Neural cell (in vitro differentiated cells): ENCODE measurements at regions not wholly inside any gene's neighbourhood (a gene's known extent, or its start where the extent isn't known, plus 50 kb on each side); places are given as distances from the start of the nearest gene placed in this dataset.

Experiments used
- EZH2 ChIP-seq: fragments of 200-600, 300-800 bp; shearing (Covaris generic), sonication (generic); IDR thresholded peaks from 2 replicates; pipeline ENCODE4 v1.6.1; 2014; ENCODE audit warnings: antibody characterized with exemption, low read length, borderline replicate concordance, mild to moderate bottlenecking; ENCODE audit not compliant: insufficient read depth, poor library complexity, severe bottlenecking
- MXI1 ChIP-seq: fragments of 450-650 bp; conservative IDR thresholded peaks from 2 replicates; pipeline ENCODE4 v1.6.1; 2014; ENCODE audit warnings: antibody characterized with exemption, mild to moderate bottlenecking; ENCODE audit not compliant: poor library complexity, severe bottlenecking
- POLR2AphosphoS5 ChIP-seq: IDR thresholded peaks from 2 replicates; pipeline ENCODE4 v1.6.1; 2012
- RAD21 ChIP-seq: fragments of 450-650 bp; conservative IDR thresholded peaks from 2 replicates; pipeline ENCODE4 v1.6.1; 2014; ENCODE audit warnings: antibody characterized with exemption, mild to moderate bottlenecking, moderate library complexity
- TF ChIP-seq, protein P1 (sequence below): fragments of 450-650 bp; IDR thresholded peaks from 2 replicates; pipeline ENCODE4 v1.5.1; 2014; ENCODE audit warnings: antibody characterized with exemption, mild to moderate bottlenecking, moderate library complexity; ENCODE audit not compliant: poor library complexity, severe bottlenecking
- TF ChIP-seq, protein P2 (sequence below): IDR thresholded peaks from 2 replicates; pipeline ENCODE4 v1.6.1; 2012; ENCODE audit warnings: borderline replicate concordance

DNA sequence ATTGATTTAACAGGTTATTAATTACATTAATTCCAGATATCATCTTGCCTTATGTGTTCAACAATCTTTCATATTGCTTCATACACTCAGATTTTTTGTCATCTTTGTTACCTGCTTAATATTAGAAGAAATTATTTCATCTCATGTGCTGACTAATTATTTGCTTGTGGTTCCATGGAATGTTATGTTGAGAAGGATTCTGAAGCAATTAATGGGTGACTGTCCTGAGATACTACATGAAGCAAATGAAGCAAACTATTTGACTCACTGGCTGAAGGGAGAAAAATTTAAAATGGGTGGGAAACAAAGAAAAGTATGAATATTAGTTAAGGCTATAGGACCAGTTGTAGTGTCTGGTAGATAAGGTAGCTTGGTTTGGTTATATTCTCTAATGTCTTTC, 443.8 kb upstream of the EPHA6 start:
- TF ChIP-seq, protein P1, sequence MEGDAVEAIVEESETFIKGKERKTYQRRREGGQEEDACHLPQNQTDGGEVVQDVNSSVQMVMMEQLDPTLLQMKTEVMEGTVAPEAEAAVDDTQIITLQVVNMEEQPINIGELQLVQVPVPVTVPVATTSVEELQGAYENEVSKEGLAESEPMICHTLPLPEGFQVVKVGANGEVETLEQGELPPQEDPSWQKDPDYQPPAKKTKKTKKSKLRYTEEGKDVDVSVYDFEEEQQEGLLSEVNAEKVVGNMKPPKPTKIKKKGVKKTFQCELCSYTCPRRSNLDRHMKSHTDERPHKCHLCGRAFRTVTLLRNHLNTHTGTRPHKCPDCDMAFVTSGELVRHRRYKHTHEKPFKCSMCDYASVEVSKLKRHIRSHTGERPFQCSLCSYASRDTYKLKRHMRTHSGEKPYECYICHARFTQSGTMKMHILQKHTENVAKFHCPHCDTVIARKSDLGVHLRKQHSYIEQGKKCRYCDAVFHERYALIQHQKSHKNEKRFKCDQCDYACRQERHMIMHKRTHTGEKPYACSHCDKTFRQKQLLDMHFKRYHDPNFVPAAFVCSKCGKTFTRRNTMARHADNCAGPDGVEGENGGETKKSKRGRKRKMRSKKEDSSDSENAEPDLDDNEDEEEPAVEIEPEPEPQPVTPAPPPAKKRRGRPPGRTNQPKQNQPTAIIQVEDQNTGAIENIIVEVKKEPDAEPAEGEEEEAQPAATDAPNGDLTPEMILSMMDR, result no peak
- no peak for TF ChIP-seq RAD21
- TF ChIP-seq POLR2AphosphoS5, result no peak
- no peak for TF ChIP-seq MXI1
- TF ChIP-seq EZH2, result no peak
- TF ChIP-seq, protein P2, sequence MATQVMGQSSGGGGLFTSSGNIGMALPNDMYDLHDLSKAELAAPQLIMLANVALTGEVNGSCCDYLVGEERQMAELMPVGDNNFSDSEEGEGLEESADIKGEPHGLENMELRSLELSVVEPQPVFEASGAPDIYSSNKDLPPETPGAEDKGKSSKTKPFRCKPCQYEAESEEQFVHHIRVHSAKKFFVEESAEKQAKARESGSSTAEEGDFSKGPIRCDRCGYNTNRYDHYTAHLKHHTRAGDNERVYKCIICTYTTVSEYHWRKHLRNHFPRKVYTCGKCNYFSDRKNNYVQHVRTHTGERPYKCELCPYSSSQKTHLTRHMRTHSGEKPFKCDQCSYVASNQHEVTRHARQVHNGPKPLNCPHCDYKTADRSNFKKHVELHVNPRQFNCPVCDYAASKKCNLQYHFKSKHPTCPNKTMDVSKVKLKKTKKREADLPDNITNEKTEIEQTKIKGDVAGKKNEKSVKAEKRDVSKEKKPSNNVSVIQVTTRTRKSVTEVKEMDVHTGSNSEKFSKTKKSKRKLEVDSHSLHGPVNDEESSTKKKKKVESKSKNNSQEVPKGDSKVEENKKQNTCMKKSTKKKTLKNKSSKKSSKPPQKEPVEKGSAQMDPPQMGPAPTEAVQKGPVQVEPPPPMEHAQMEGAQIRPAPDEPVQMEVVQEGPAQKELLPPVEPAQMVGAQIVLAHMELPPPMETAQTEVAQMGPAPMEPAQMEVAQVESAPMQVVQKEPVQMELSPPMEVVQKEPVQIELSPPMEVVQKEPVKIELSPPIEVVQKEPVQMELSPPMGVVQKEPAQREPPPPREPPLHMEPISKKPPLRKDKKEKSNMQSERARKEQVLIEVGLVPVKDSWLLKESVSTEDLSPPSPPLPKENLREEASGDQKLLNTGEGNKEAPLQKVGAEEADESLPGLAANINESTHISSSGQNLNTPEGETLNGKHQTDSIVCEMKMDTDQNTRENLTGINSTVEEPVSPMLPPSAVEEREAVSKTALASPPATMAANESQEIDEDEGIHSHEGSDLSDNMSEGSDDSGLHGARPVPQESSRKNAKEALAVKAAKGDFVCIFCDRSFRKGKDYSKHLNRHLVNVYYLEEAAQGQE, result no peak
